ENCODE measurements at regions not wholly inside any gene's neighbourhood (a gene's known extent, or its start where the extent isn't known, plus 50 kb on each side); places are given as distances from the start of the nearest gene placed in this dataset.

DNA sequence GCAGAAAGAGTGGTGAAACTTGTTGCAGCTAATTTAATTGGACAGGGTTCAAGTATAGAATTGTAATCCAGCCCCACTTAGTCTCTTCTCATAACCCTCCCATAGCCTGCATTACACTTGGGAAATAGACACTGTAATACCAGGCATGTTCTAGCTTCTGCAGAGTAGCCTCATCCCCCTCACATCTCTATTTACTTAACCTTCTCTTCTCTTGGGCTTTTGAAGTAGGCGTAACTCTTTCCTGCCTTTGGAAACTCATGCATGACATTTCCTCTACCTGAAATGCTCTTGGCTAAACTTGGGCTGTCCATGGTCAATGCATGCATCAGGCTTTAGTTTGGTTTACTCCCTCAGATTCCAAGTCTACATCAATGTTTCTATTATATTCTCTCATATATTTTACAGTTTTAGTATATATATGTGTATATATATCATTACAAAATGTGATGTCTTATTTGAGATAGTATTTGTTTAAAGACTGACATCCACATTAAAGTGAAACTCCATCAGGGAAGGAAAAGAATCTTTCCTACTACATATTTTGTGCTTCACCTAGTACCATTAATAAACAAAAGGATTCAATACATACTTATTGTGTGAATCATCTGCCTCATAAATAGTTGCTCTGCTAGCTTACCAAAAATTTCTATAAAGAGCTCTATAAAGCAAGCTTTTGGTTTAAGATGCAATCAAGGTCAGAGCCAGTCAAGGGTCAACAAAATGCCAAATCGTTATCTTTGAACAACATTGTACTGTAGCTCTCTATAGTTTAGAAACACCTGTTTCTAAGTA lies 1158.0 kb downstream of the MAT2B start:
- no peak for TF ChIP-seq CTCF (IDR thresholded peaks at IDR 0.05)

DNA sequence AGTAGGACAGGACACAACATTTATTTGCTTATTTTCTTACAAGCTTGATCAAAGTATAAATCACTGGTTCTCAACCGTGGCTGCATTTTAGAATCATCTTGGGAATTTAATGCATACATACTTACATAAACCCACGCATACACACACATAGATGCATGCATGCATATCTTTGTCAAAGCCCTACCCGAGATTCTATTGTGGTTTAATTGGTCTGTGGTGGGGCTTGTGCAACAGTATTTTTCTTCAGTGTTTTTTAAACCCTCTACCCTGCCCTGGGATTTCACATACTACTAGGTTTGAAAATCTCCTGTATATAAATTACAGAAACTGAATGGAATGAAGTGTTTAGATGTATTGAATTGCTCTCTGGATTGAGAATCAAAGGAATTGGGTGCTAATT lies 1166.2 kb downstream of the MAT2B start:
- TF ChIP-seq CTCF (IDR thresholded peaks at IDR 0.05) = no peak

- no peak for TF ChIP-seq CTCF (IDR thresholded peaks at IDR 0.05)
Measured at GRCh38 chr5:164672205-164672604, 1166.8 kb downstream of the MAT2B start.

DNA sequence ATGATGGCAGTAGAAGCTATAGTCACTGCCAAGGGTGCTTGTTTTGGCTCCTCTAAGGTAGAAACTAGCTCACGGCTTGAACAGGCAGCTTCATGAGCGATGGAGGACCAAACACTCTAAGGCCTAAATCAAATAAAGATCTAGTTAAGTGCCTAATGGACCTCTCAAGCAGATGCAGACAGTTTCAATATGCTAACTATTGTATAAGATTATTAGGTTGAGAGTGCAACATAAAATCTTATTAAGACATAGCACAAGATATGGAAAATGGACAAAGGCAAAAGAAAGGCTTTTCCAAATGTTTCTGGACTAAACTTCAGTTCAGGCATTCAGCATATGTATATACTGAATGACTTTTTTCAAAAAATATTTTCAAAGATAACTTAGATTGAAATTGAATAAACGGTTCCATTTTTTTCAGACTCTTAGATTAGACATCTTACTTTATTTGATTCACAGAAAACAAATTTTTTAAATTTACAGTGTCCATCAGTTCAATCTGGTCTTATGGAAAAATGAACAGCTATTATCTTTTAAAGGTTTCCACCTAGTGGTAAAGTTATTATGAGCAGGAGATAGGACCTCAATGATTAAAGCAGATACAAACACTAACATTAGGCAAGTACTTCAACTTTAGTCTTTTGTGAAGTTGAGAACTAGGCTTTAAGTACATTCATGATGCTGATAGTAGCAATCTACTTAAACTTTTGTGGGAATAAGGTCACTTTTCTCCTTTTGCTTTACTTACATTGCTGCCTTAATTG lies 1167.7 kb downstream of the MAT2B start:
- TF ChIP-seq CTCF (IDR thresholded peaks at IDR 0.05) = peak; percentile 66

GRCh38 chr5:164679461-164679860 lies 1174.0 kb downstream of the MAT2B start:
- TF ChIP-seq CTCF (IDR thresholded peaks at IDR 0.05) = no peak

- no peak for TF ChIP-seq CTCF (IDR thresholded peaks at IDR 0.05)
Measured at GRCh38 chr5:164680216-164680615, 1174.8 kb downstream of the MAT2B start.

GRCh38 chr5:164680812-164681520 lies 1175.5 kb downstream of the MAT2B start:
- TF ChIP-seq CTCF (IDR thresholded peaks at IDR 0.05) = no peak

Measured in LNCAP (cell line).